Hematopoietic multipotent progenitor cell treated with erythropoietin and hydrocortisone succinate and interleukin-3 and kit ligand, for 6 days (in vitro differentiated cells): ENCODE measurements at regions not wholly inside any gene's neighbourhood (a gene's known extent, or its start where the extent isn't known, plus 50 kb on each side); places are given as distances from the start of the nearest gene placed in this dataset.
"Not testable (repeated sequence)": the region's sequence is repeated elsewhere in the genome, so short reads cannot be mapped to it uniquely, and the experiment has no call there.

Experiments used
- DNase-seq: peaks from one replicate; pipeline ENCODE4 v3.0.0-alpha.2; 2015

- no peak for DNase-seq
Measured at GRCh38 chr18:9021458-9021857, 81.0 kb upstream of the NDUFV2 start.

DNA sequence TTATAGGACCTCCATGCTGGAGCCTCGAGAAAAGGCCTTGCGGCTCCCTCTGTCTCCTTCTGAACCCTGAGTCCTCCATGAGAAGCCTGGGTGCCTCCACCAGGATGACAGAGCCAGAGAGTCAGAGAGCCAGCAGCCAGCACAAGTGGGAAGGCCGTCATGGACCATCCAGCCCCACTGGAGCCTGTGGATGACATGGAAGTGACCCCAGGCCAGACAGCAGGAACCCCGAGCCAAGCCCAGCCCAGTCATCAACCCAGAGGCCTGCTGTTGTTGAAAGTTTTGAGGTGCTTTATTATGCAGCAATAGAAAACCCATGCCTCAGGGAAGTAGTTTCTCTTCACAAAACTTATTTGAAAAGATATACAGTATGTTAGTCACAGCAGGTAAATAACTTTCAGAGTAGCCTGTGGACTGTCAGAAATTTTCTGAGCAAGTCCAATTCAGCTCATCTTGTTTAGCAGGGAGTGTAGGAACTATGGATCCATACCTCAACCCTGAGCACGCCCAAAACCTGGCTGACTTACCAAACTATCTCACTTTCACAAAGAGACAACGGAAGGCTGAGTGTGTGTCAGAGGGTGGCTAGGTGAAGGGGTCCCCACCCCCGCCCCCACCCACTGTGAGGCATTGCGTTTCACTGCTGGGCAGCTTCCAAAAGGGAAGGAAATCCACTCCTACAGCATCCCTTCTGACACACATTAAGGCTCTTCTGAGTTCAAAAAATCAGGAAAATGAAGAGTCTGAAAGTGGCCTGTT, 79.9 kb upstream of the NDUFV2 start:
- DNase-seq: no peak

- not testable (repeated sequence) for DNase-seq
Measured at GRCh38 chr18:9024031-9024646, 78.4 kb upstream of the NDUFV2 start.

DNA sequence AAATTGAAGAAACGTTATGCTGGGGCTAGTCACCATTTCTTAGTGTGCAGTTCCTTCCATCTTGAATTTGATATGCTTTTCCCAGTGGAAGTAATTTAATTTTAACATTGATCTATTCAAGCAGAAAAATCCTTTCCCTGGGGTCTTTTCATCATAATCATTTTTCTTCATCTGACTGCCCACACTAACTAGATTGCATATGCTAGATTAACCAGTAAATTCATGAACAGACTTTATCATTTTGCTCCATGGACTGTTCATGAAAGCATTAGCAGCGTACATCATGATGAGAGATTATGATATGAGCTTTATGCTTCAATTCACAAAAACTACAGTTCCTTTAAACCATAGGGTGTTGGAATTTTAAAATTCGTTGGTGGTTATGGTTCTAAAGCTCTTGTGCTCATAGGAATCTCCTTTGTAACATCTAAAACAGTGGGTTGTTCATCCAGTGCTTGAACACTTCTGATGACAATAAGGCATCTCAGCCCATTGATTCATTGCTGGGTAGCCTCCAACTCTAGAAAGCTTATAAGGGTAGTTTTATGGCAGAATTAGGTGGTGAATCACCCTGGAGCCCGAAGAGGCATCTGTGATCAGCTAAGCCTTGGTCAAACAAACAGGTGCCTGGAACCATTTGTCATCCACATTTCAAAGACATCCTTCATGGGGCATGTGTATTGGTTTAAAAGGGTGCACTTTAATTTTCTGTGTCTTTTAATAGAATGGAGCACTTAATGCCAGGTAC, 77.2 kb upstream of the NDUFV2 start:
- no peak for DNase-seq

GRCh38 chr18:9029131-9029530, 73.4 kb upstream of the NDUFV2 start:
- no peak for DNase-seq

- peak; percentile 67 for DNase-seq
Measured at GRCh38 chr18:9032519-9032918, 70.0 kb upstream of the NDUFV2 start.

DNA sequence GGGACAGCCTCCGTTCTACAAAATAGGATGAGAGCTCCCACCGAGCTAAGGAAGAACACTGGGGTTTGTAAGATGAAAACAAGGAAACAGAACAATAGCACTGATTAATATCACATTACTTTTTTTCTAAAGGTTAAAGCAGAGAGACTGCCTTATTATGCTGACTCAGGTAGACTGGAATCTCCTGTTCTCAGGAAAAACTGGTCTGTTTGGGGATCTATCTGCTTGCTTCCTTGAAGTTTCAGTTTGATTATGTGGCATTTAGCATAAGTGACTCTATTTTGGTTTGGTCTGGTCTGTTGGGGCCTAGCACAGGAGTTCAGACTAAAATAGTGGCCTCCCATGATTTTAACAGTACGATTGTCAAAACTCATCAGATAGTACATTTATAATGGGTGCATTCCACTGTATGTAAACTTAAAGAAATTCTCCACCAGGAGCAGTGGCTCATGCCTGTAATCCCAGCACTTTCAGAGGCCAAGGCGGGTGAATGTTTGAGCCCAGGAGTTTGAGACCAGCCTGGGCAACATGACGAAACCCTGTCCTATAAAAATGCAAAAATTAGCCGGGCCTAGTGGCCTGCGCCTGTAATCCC, 64.1 kb upstream of the NDUFV2 start:
- DNase-seq: no peak

- no peak for DNase-seq
Measured at GRCh38 chr18:9039441-9040071, 62.9 kb upstream of the NDUFV2 start.

- no peak for DNase-seq
Measured at GRCh38 chr18:9042766-9043481, 59.6 kb upstream of the NDUFV2 start.

GRCh38 chr18:9043581-9043980, 58.9 kb upstream of the NDUFV2 start:
- no peak for DNase-seq

- DNase-seq: no peak
Measured at GRCh38 chr18:9047715-9048114, 54.8 kb upstream of the NDUFV2 start.

DNA sequence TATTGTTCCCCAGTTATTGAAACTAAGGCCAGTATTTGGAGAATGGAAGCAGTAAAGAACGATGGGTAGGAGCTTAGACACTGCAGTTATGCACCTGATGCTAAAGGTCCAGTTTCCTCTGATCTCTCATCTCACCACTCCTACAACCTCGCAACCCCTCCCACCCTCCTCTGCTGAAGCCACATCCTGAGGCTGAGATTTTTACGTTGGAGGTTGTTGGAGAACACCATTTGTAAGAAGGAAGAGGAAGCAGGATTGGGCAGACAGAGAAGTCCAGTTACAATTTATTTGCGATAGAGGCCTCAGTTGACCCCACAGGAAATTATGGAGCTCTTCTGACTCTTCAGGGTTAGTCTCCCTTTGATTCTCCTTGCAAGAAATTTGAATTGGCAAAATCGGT, 54.3 kb upstream of the NDUFV2 start:
- DNase-seq: no peak

DNA sequence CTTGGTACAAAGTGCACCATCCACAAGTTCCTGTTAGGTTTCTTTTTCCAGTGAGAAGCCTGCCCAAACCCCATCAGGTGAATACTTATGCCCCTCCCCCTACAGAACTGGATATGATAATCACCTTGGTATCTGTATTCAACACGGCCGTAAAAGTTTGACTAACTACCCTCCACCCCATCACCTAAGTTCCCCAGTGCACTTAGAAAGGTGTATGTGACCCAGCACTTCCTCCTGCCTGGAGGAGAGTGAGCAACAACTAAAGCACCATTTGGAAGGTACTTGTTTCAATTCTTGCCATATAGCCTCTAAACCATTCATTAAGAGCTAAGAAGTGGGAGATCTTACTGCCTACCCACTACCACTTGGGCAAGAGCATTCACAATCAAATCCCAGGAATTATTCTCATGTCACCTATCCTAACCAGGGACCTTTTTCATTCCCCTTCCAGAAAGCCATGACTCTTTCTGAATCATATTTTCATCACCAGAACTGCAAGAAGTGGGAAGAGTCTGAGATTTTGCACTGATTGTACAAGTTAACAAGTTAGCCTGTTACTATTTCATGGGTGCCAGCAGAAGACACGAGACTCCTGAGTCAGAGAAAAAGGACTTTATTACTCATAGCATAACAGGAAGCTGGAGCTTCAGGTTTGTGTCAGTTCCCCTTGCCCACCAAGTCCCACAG, 53.5 kb upstream of the NDUFV2 start:
- no peak for DNase-seq

GRCh38 chr18:9049495-9049809, 53.0 kb upstream of the NDUFV2 start:
- no peak for DNase-seq

- not testable (repeated sequence) for DNase-seq
Measured at GRCh38 chr18:9050628-9051284, 51.7 kb upstream of the NDUFV2 start.
